Right atrium auricular region (tissue), 2 donors: ENCODE measurements at regions not wholly inside any gene's neighbourhood (a gene's known extent, or its start where the extent isn't known, plus 50 kb on each side); places are given as distances from the start of the nearest gene placed in this dataset.
"Not testable (repeated sequence)": the region's sequence is repeated elsewhere in the genome, so short reads cannot be mapped to it uniquely, and the experiment has no call there.

Experiments used
- DNase-seq: peaks from one replicate; pipeline ENCODE4 v3.0.0-alpha.2; 2019; ENCODE audit warnings: low spot score
- H3K27ac ChIP-seq, 2 donors: fragments of 200-600 bp; sonication (generic); 1 replicate in 1 of 2; 2 replicates in 1 of 2; pipeline ENCODE4 v1.5.1; 2016 to 2019
- H3K27me3 ChIP-seq, 2 donors: fragments of 200-600 bp; sonication (generic); one replicate each; pipeline versions ENCODE4 v1.5.1 to v1.6.0; 2017 to 2019
- H3K36me3 ChIP-seq: fragments of 200-600 bp; sonication (generic); one replicate; pipeline ENCODE4 v1.5.1; 2016
- H3K4me1 ChIP-seq, 2 donors: fragments of 200-600 bp; sonication (generic); one replicate each; pipeline versions ENCODE4 v1.5.1 to v1.6.0; 2017 to 2019
- H3K4me3 ChIP-seq, 2 donors: fragments of 200-600 bp; sonication (generic); 1 replicate in 1 of 2; 2 replicates in 1 of 2; pipeline ENCODE4 v1.5.1; 2017 to 2019; ENCODE audit warnings: mild to moderate bottlenecking in 1 of 2, moderate library complexity in 1 of 2
- H3K9me3 ChIP-seq, 2 donors: fragments of 200-600 bp; sonication (generic); one replicate each; pipeline ENCODE4 v1.5.1; 2019
- TF ChIP-seq, protein P1 (sequence below), 2 donors: fragments of 200-600 bp; sonication (generic); IDR thresholded peaks; one replicate each; pipeline ENCODE4 v1.5.1; 2019; ENCODE audit warnings: antibody characterized with exemption in 2 of 2

DNA sequence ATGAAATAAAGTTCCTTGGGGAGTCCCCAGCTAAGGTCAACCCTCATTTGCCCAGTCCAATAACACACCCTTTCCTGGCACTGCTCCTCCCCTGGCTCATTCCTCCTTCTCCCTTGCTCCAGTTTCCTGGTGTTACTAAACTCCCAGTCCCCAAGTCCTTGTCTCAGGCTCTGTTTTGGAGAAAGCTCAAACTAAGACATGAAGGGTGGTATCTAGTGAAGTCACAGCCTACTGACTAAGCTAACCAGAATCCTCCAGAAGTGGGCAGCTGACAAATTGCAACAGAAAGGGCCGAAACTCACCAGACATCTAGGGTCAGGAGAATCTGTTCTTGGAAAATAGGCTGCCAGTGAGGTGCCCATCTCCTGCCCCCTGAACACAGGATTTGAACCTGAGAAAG lies 118.7 kb upstream of the NEK6 start:
- H3K4me1 ChIP-seq, result no peaks in the 10 kb centered on the region
- no peaks in the 10 kb centered on the region for H3K36me3 ChIP-seq
- no peak overlapping the region for H3K27ac ChIP-seq
- H3K27me3 ChIP-seq, result no peaks in the 10 kb centered on the region
- TF ChIP-seq, protein P1, sequence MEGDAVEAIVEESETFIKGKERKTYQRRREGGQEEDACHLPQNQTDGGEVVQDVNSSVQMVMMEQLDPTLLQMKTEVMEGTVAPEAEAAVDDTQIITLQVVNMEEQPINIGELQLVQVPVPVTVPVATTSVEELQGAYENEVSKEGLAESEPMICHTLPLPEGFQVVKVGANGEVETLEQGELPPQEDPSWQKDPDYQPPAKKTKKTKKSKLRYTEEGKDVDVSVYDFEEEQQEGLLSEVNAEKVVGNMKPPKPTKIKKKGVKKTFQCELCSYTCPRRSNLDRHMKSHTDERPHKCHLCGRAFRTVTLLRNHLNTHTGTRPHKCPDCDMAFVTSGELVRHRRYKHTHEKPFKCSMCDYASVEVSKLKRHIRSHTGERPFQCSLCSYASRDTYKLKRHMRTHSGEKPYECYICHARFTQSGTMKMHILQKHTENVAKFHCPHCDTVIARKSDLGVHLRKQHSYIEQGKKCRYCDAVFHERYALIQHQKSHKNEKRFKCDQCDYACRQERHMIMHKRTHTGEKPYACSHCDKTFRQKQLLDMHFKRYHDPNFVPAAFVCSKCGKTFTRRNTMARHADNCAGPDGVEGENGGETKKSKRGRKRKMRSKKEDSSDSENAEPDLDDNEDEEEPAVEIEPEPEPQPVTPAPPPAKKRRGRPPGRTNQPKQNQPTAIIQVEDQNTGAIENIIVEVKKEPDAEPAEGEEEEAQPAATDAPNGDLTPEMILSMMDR (IDR thresholded peaks at IDR 0.05), result no peak
- H3K9me3 ChIP-seq, result no peaks in the 10 kb centered on the region
- no peak overlapping the region for H3K4me3 ChIP-seq
- DNase-seq, result no peak

DNA sequence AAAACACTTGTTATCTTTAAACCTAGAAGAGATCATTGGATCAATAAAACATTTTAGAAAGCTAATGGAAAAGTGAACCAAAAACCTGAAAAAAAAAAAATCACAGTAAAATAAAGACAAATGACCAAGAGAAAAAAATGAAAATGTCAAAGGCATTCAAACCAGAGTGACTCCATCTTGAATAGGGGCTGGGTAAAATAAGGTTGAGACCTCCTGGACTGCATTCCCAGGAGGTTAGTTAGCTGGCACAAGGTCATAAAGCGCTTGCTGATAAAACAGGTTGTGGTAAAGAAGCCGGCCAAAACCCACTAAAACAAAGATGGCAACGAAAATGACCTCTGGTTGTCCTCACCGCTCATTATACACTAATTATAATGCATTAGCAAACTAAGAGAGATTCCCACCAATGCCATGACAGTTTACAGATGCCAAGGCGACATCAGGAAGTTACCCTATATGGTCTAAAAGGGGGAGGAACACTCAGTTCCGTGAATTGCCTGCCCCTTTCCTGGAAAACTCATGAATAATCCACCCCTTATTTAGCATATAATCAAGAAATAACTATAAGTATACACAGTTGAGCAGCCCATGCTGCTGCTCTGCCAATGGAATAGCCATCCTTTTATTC lies 116.7 kb upstream of the NEK6 start:
- TF ChIP-seq, protein P1 (IDR thresholded peaks at IDR 0.05), result no peak
- Histone ChIP-seq H3K4me3 (no peak overlapping the region), H3K4me1 (no peaks in the 10 kb centered on the region), H3K36me3 (no peaks in the 10 kb centered on the region), H3K27me3 (no peaks in the 10 kb centered on the region), H3K27ac (no peak overlapping the region), H3K9me3 (no peaks in the 10 kb centered on the region)
- no peak for DNase-seq

DNA sequence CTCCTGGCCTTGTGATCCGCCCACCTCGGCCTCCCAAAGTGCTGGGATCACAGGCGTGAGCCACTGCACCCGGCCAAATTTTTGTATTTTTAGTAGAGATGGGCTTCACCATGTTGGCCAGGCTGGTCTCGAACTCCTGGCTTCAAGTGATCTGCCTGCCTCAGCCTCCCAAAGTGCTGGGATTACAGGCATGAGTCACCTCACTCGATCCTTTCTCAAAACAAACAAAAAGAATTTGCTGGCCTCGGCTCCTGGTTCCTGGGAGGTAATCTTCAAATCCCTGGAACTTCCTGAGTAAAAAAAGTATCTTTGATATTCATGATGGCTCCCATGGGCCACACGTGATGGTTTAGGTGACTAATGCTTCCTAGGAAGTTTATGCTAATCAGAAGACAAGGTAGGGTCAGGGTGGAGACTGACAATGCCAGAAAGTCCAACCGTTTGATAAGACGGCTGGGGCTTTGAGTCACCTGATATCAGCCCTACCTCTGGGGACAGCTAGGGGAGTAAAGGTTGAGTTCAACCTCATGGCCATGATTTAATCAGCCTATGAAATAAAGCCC lies 113.1 kb upstream of the NEK6 start:
- H3K36me3 ChIP-seq, H3K4me1 ChIP-seq, H3K9me3 ChIP-seq, H3K4me3 ChIP-seq, H3K27ac ChIP-seq, H3K27me3 ChIP-seq, DNase-seq: not testable (repeated sequence)

DNA sequence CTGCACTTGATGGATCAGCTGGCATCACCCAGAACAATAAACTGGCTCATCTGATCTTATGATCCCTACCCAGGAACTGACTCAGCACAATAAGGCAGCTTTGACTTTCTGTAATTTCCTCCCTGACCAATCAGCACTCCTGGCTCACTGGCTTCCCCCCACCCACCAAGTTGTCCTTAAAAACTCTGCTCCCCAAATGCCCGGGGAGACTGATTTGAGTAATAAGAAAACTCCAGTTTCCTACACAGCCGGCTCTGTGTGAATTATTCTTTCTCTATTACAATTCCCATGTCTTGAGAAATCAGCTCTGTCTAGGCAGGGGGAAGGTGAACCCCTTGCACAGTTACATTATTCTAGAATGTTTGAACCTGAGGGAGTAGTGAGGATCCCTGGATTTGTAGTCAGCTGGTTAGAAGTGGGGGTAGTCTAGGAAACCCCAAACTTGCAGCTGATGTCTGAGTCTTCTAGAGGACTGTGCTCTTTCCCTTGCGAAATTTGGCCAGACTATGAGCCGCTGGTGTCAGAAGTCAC lies 111.7 kb upstream of the NEK6 start:
- Histone ChIP-seq H3K9me3 (no peaks in the 10 kb centered on the region), H3K4me1 (no peaks in the 10 kb centered on the region), H3K4me3 (no peak overlapping the region), H3K36me3 (no peaks in the 10 kb centered on the region), H3K27ac (no peak overlapping the region), H3K27me3 (no peaks in the 10 kb centered on the region)
- TF ChIP-seq, protein P1 (IDR thresholded peaks at IDR 0.05), result no peak
- no peak for DNase-seq

DNA sequence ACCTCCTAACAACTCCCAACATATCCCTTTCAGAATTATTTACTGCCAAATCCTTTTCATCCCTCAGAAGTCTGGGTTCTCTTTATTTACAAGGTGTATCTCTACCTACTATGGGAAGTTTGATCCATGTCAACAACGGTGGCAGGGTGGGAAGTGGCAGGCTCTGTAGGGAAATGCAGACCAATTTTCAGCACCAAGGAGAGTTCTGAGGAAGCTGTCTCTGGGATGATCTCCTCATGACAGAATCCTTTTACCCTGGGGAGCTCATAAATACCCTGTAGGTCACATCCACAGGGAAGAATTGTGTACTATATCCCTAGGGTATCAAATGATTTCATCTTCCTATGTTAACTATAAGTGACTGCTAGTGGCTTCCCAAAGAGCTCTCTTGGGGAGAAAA lies 107.8 kb upstream of the NEK6 start:
- no peak for DNase-seq
- H3K36me3 ChIP-seq, result no peaks in the 10 kb centered on the region
- H3K4me1 ChIP-seq, result no peaks in the 10 kb centered on the region
- no peaks in the 10 kb centered on the region for H3K27me3 ChIP-seq
- H3K9me3 ChIP-seq, result no peaks in the 10 kb centered on the region
- H3K4me3 ChIP-seq, result no peak overlapping the region
- no peak overlapping the region for H3K27ac ChIP-seq
- TF ChIP-seq, protein P1 (IDR thresholded peaks at IDR 0.05), result no peak

DNA sequence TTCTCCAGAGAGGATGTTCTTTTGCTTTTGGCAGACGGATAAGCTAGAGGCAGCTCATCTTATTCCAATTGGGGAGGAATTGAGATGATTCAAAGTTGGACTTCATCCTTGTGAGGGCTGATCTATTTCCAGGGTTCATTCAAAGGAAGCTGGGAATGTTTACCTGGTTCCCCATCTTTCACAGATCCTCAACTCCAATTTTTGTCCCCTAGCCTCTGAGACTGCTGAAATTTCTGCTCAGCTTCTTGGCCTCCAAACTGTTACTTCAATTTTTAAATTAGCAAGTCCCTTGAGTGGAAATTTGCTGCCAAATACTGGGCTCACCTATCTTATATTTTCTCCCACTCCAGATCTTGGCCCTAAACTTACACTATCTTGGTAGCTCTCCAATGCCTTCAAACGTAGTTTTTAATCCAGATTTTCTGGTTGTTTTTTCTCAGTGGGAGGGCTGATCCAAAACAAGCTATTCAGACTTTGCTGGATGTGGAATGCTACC lies 93.9 kb upstream of the NEK6 start:
- TF ChIP-seq, protein P1 (IDR thresholded peaks at IDR 0.05), result no peak
- H3K27me3 ChIP-seq, result no peaks in the 10 kb centered on the region

More for the DNA sequence above, 93.9 kb upstream of the NEK6 start:
- no peaks in the 10 kb centered on the region for H3K36me3 ChIP-seq
- DNase-seq, result no peak
- no peaks in the 10 kb centered on the region for H3K4me1 ChIP-seq
- H3K27ac ChIP-seq, result no peak overlapping the region
- H3K4me3 ChIP-seq, result no peak overlapping the region
- H3K9me3 ChIP-seq, result no peaks in the 10 kb centered on the region
